ENCODE measurements at regions not wholly inside any gene's neighbourhood (a gene's known extent, or its start where the extent isn't known, plus 50 kb on each side); places are given as distances from the start of the nearest gene placed in this dataset.

GRCh38 chr12:19030603-19031002 lies 98.9 kb upstream of the PLEKHA5 start:
- TF ChIP-seq EZH2phosphoT487 (conservative IDR thresholded peaks at IDR 0.05; ENCODE audit: low read length): no peak
- no peak for TF ChIP-seq CTCF (IDR thresholded peaks at IDR 0.05; ENCODE audit: insufficient read depth, low read length, poor library complexity, severe bottlenecking)

Measured in SU-DHL-6 (cell line).